ENCODE measurements at regions not wholly inside any gene's neighbourhood (a gene's known extent, or its start where the extent isn't known, plus 50 kb on each side); places are given as distances from the start of the nearest gene placed in this dataset. TPM values are rescaled to one million over a fixed set of nuclear protein-coding genes. Genes with fewer than 3 reads are reported as not detected.

GRCh38 chr3:18477620-18478019, 52.5 kb upstream of the SATB1 start:
- POLR2A ChIA-PET: no interaction called here
- ATAC-seq (no peak), DNase-seq (ENCODE audit: extremely low read depth in 1 of 4, low spot score in 3 of 4) (no peak), FAIRE-seq (no peak)
- Histone ChIP-seq H3K4me2 (ENCODE audit: insufficient read depth, low read length) (no peak overlapping the region), H3K79me2 (ENCODE audit: control insufficient read depth, insufficient read depth, low read length) (no peaks in the 10 kb centered on the region), H3K36me3 (ENCODE audit: control insufficient read depth, insufficient read depth, low read length) (no peaks in the 10 kb centered on the region), H3K4me1 (replicated peaks in 1 of 2; ENCODE audit: control insufficient read depth in 2 of 2, insufficient read depth in 2 of 2, low read length in 2 of 2) (no peaks in the 10 kb centered on the region), H2AFZ (ENCODE audit: low read depth, low read length) (no peak overlapping the region), H3K27me3 (ENCODE audit: control insufficient read depth in 2 of 2, insufficient read depth in 2 of 2, low read length in 2 of 2) (no peaks in the 10 kb centered on the region), H4K20me1 (replicated peaks; ENCODE audit: control insufficient read depth, insufficient read depth, low read length) (no peaks in the 10 kb centered on the region), H3K9me3 (replicated peaks; ENCODE audit: control insufficient read depth, insufficient read depth, low read depth, low read length) (no peaks in the 10 kb centered on the region), H3K9me1 (ENCODE audit: control insufficient read depth, insufficient read depth, low read length) (no peaks in the 10 kb centered on the region), H3K27ac (ENCODE audit: extremely low read depth, low read depth, low read length) (no peak overlapping the region), H3K4me3 (no peak overlapping the region), H3K9ac (ENCODE audit: insufficient read depth in 1 of 2, low read depth in 2 of 2, low read length in 2 of 2) (no peak overlapping the region)
- WGBS (ENCODE audit: insufficient coverage, low coverage, missing lambda C conversion rate): 1% methylated on average over 4 of the region's 4 CpGs
- in situ Hi-C loops (cut with MboI) (no loop called here), intact Hi-C loops (cut with micrococcal nuclease) (no loop called here)
- CTCF ChIA-PET (ENCODE audit: low intra/inter-chr PET ratio): no interaction called here
- TF ChIP-seq NUFIP1 (IDR thresholded peaks at IDR 0.05; ENCODE audit: partially characterized antibody) (no peak), ZNF197 (CRISPR knock-in tag; IDR thresholded peaks at IDR 0.05; ENCODE audit: low read depth) (no peak), ZNF785 (CRISPR knock-in tag; IDR thresholded peaks at IDR 0.05) (no peak), WHSC1 (IDR thresholded peaks at IDR 0.05; ENCODE audit: low read length) (no peak), POLR3A (IDR thresholded peaks at IDR 0.05; ENCODE audit: borderline replicate concordance, extremely low read depth, insufficient read depth, insufficient read length) (no peak), KAT8 (IDR thresholded peaks at IDR 0.05; ENCODE audit: low read depth) (no peak), JUN (IDR thresholded peaks at IDR 0.05; ENCODE audit: borderline replicate concordance, low read depth, low read length) (no peak), JUN (CRISPR knock-in tag; IDR thresholded peaks at IDR 0.05; ENCODE audit: borderline replicate concordance) (no peak), NCOA4 (IDR thresholded peaks at IDR 0.05; ENCODE audit: partially characterized antibody) (no peak)
- TF ChIP-seq, protein P1, sequence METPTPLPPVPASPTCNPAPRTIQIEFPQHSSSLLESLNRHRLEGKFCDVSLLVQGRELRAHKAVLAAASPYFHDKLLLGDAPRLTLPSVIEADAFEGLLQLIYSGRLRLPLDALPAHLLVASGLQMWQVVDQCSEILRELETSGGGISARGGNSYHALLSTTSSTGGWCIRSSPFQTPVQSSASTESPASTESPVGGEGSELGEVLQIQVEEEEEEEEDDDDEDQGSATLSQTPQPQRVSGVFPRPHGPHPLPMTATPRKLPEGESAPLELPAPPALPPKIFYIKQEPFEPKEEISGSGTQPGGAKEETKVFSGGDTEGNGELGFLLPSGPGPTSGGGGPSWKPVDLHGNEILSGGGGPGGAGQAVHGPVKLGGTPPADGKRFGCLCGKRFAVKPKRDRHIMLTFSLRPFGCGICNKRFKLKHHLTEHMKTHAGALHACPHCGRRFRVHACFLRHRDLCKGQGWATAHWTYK (CRISPR knock-in tag; IDR thresholded peaks at IDR 0.05): no peak
- no TSS peak for BruUV-seq (replicated peaks)

Small RNA genes lying in the stretch of these regions (small RNA-seq; reads per million reads assigned to genes)
- gene RNU6-138P: not detected

All from K562 (cell line).